HG03460 (cell line): ENCODE measurements at regions not wholly inside any gene's neighbourhood (a gene's known extent, or its start where the extent isn't known, plus 50 kb on each side); places are given as distances from the start of the nearest gene placed in this dataset.
"Not testable (repeated sequence)": the region's sequence is repeated elsewhere in the genome, so short reads cannot be mapped to it uniquely, and the experiment has no call there.

Source experiments
- ATAC-seq: cut with Tn5 transposase; IDR thresholded peaks from one replicate; pipeline ENCODE4 v1.9.1; 2021; ENCODE audit not compliant: unreplicated experiment

DNA sequence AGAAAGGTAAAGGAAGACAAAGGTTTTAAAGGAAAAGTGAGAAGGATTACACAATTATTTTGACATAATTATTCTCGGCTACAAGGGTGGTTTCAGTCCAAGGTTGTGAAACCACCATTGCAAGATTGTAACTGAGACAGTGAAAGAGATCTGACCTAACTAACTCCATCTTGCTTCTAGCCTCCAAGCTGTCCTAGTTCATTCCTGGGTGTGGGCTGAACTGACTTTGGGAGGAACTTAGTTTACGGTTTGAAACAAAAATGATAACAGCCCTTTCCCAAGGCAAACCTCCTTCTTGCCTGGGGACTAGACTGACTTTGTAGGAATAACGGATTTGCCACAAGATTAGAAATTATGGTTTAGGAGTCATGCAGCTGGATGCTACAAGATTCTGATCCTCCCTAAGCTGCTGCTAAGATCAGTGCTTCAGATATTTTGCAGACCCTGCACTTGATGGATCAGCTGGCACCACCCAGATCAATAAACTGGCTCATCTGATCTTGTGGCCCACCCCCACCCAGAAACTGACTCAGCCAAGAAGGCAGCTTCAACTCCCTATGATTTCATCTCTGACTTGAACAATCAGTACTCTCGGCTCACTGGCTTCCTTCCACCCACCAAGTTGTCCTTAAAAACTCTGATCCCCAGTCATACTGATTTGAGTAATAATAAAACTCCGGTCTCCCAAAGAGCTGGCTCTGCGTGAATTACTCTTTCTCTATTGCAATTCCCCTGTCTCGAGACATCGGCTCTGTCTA is 57.7 kb upstream of the AADACL2 start:
- ATAC-seq, result no peak

DNA sequence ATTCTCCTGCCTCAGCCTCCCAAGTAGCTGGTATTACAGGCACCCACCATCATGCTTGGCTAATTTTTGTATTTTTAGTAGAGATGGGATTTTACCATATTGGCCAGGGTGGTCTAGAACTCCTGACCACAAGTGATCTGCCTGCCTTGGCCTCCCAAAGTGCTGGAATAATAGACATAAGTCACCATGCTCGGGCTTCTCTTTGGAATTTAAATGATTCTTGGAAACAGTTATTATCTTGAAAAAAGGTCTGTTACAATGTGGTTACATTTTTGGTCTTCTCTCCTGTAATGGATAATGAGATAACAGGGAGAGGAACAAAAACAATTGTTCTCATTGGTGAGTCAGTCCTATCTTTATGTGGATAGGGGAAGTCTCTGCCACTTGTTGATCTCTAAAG is 59.8 kb upstream of the AADACL2 start:
- no peak for ATAC-seq

GRCh38 chr3:151667762-151668161 is 66.0 kb upstream of the AADACL2 start:
- not testable (repeated sequence) for ATAC-seq

DNA sequence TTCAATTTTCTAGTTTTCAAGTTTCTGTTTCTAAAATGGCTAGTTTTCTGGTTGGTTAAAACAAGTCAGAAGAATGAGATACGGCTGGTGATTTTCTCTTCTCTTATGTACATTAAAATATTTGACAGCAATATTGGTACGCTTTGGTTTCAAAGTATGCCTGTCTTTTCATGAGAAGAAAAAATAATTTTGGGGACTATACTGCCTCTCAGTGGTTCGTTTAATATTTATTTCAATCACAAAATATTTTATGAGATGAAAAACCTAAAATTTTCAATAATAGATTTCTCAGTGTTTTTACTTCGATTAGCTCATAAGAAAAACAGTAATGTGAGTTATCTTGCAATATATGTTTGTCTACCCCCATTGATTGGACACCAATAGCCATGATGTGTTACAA is 72.8 kb upstream of the AADACL2 start:
- no peak for ATAC-seq

DNA sequence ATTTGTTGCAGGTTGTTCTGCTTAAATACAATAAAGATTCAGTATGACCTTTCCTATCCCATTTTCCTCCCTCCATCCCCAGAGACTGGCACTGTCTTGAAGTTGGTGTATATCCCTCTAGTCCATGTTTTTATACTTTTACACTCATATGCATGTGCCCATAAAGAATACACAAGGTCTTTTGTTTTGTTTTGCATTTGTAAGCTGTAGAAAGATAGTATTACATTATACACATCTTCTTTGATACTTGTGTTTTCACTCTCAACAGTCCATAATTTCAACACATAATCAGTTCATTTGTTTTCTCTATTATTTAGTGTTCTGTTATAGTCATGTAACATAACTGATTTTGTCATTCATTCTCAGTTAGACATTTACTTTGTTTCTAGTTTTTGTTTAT is 88.7 kb upstream of the AADACL2 start:
- ATAC-seq, result no peak

- ATAC-seq, result no peak
Observed at GRCh38 chr3:151644020-151644620, 89.6 kb upstream of the AADACL2 start.

- ATAC-seq, result no peak
Observed at GRCh38 chr3:151639418-151639740, 94.3 kb upstream of the AADACL2 start.

- no peak for ATAC-seq
Observed at GRCh38 chr3:151638555-151639417, 94.9 kb upstream of the AADACL2 start.

DNA sequence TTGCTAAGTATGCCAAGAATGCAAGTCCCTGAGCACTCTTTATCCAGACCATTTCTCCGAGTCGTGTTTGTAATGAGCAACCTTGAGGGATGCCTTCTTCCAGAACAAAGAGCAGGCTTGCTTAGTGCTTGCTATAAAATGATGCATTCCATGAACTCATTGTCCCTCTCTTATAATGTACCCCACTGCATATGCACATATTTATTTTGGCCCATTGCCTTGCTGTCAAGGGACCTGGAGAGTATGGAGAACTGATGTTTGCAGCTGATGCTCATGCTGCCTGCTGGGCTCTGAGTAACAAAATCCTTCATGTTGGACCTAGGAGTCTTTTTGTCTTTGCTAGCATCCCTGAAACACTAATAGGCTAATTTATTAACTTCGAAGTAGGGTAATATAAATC is 97.8 kb upstream of the AADACL2 start:
- no peak for ATAC-seq

- no peak for ATAC-seq
Observed at GRCh38 chr3:151631946-151632345, 101.8 kb upstream of the AADACL2 start.

- no peak for ATAC-seq
Observed at GRCh38 chr3:151630938-151631441, 102.7 kb upstream of the AADACL2 start.

- ATAC-seq, result no peak
Observed at GRCh38 chr3:151630035-151630434, 103.7 kb upstream of the AADACL2 start.

GRCh38 chr3:151625586-151625985 is 108.1 kb upstream of the AADACL2 start:
- no peak for ATAC-seq

DNA sequence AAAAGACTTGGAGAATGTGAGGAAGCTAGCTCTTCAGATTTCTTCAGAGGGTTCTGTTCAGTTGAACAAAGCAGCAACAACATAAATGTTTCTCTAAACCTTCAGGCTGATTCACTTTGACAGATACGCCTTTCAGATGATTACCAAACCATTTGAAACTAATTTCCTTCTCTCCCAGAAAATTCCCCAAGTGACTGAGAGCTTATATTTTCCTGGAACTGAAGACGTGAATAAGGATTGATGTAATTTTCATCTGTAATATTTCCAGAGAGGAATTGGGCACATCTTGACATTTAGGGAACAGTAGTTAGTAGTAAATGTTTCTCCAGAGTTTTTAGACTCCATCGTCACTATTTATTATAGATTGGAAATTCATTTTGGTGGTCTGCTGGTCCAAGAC is 108.6 kb upstream of the AADACL2 start:
- ATAC-seq, result no peak

- no peak for ATAC-seq
Observed at GRCh38 chr3:151620071-151620470, 113.7 kb upstream of the AADACL2 start.

GRCh38 chr3:151615464-151615863 is 118.3 kb upstream of the AADACL2 start:
- no peak for ATAC-seq

DNA sequence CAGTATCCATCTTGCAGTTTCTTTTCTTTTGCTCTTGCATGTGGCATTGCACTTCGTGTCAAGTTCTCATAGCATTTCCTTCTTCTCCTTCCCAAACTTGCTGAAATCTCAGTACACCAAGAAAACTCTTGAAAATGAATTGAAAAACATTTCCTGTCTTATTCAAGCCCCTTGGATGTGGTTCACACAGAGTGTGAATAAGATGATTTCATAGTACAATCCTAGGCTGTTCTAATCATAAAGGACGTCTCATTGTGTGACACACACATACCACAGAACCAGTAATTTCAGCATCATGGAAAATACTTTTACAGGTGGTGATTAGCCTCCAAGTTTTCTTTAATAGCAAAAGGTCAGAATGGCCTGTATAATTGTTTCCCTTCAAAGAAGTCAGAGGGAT is 121.6 kb upstream of the AADACL2 start:
- no peak for ATAC-seq

- no peak for ATAC-seq
Observed at GRCh38 chr3:151611419-151611818, 122.3 kb upstream of the AADACL2 start.

- ATAC-seq, result no peak
Observed at GRCh38 chr3:151609491-151609890, 124.2 kb upstream of the AADACL2 start.

- no peak for ATAC-seq
Observed at GRCh38 chr3:151604891-151605290, 128.8 kb upstream of the AADACL2 start.

- ATAC-seq, result no peak
Observed at GRCh38 chr3:151600783-151601182, 132.9 kb upstream of the AADACL2 start.
